ENCODE measurements at regions not wholly inside any gene's neighbourhood (a gene's known extent, or its start where the extent isn't known, plus 50 kb on each side); places are given as distances from the start of the nearest gene placed in this dataset.
"Not testable (repeated sequence)": the region's sequence is repeated elsewhere in the genome, so short reads cannot be mapped to it uniquely, and the experiment has no call there.

GRCh38 chr15:21357056-21357455 is 83.2 kb downstream of the POTEB3 start:
- not testable (repeated sequence) for H3K27ac Mint-ChIP-seq; H3K36me3 Mint-ChIP-seq; H3K4me1 Mint-ChIP-seq (ENCODE audit: low read depth); H3K27me3 Mint-ChIP-seq; H3K4me3 Mint-ChIP-seq; H3K9me3 Mint-ChIP-seq (ENCODE audit: low read depth)

DNA sequence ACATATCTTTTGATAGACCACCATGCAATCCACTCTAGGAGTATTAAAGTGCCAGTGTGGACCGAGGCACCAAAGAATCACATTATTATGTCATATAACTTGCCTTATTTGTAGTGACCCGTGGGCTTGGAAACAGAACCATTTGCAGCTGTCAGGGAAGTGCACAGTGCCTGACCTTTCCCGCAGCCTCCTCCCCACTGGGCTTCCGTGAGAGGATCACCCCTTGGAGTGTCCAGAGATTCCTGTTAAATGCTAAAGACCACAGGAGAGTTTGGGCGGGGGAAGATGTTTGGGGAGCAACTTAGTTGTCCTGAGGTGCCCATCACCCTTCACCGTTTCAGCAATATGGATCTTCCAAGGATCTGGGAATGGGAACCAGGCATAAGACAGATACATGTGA is 84.4 kb downstream of the POTEB3 start:
- not testable (repeated sequence) for H3K27ac Mint-ChIP-seq; H3K27me3 Mint-ChIP-seq; H3K4me1 Mint-ChIP-seq (ENCODE audit: low read depth); H3K36me3 Mint-ChIP-seq; H3K4me3 Mint-ChIP-seq; H3K9me3 Mint-ChIP-seq (ENCODE audit: low read depth)

- H3K27ac Mint-ChIP-seq; H3K27me3 Mint-ChIP-seq; H3K4me1 Mint-ChIP-seq (ENCODE audit: low read depth); H3K4me3 Mint-ChIP-seq; H3K36me3 Mint-ChIP-seq; H3K9me3 Mint-ChIP-seq (ENCODE audit: low read depth): not testable (repeated sequence)
These were observed 85.7 kb downstream of the POTEB3 start for GRCh38 chr15:21354597-21354996.

GRCh38 chr15:21352670-21353318 is 87.5 kb downstream of the POTEB3 start:
- H3K4me3 Mint-ChIP-seq; H3K9me3 Mint-ChIP-seq (ENCODE audit: low read depth); H3K36me3 Mint-ChIP-seq; H3K27me3 Mint-ChIP-seq; H3K4me1 Mint-ChIP-seq (ENCODE audit: low read depth); H3K27ac Mint-ChIP-seq: not testable (repeated sequence)

DNA sequence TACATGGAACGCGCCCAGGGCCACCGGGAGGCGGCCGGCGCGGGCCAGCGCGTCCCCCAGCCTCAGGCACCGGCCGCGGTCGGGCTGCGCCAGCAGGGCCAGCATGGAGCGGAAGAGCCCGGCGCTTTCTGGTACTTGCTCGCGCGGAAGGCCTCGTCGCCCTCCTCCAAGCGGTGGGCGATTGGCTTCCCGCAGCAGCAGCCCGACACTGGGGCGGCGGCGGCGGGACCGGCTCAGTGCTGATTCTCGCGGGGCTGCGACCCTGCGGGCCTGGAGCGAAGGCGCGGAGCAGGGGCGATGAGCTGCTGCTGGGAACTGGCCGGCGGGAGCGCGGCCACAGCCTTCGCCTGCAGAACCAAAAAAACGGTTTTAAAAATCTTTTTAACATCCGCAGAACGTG is 95.3 kb downstream of the POTEB3 start:
- H3K4me3 Mint-ChIP-seq; H3K4me1 Mint-ChIP-seq (ENCODE audit: low read depth); H3K27ac Mint-ChIP-seq; H3K9me3 Mint-ChIP-seq (ENCODE audit: low read depth); H3K36me3 Mint-ChIP-seq; H3K27me3 Mint-ChIP-seq: not testable (repeated sequence)

GRCh38 chr15:21344500-21344899 is 95.8 kb downstream of the POTEB3 start:
- H3K9me3 Mint-ChIP-seq (ENCODE audit: low read depth); H3K27me3 Mint-ChIP-seq; H3K36me3 Mint-ChIP-seq; H3K27ac Mint-ChIP-seq; H3K4me1 Mint-ChIP-seq (ENCODE audit: low read depth); H3K4me3 Mint-ChIP-seq: not testable (repeated sequence)

GRCh38 chr15:21337028-21337427 is 103.3 kb downstream of the POTEB3 start:
- H3K27me3 Mint-ChIP-seq; H3K4me3 Mint-ChIP-seq; H3K4me1 Mint-ChIP-seq (ENCODE audit: low read depth); H3K9me3 Mint-ChIP-seq (ENCODE audit: low read depth); H3K27ac Mint-ChIP-seq; H3K36me3 Mint-ChIP-seq: not testable (repeated sequence)

DNA sequence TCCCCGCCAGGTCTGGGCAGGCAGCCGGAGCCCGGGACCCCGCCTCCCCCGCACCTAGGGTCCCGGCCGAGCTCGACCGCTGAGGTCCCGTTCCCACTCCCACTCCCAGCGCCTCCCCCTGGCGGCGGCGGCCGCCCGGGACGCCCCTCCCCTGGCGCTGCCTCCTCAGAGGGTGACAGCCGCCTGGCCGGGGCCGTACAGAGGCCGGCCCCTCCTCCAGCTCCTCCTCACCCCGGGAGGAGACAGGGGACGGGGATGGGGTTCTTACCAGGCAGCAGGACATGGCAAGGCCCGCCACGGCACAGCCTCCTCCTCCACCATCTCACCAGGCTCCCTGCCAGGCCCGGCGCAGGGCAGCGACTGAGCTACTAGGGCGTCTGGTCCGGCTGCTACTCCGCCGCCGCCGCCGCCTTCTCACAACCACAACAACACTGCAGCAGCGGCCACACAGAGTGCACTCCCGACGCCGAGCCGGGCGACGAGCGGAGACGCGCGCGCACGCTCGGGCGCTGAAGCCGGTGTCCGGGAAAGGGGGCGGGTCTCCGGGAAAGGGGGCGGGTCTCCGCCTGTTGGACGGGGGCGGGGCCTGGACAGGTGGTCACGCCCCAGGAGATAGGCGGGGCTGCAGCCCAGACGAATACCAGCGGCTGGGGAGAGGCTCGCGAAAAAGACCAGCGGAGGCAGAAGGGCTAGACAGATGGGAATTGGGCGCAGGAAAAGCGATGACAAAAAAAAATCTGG is 115.4 kb downstream of the POTEB3 start:
- H3K27me3 Mint-ChIP-seq; H3K36me3 Mint-ChIP-seq; H3K27ac Mint-ChIP-seq; H3K4me1 Mint-ChIP-seq (ENCODE audit: low read depth); H3K9me3 Mint-ChIP-seq (ENCODE audit: low read depth): not testable (repeated sequence)
- H3K4me3 Mint-ChIP-seq = peak overlapping the region; percentile 73

DNA sequence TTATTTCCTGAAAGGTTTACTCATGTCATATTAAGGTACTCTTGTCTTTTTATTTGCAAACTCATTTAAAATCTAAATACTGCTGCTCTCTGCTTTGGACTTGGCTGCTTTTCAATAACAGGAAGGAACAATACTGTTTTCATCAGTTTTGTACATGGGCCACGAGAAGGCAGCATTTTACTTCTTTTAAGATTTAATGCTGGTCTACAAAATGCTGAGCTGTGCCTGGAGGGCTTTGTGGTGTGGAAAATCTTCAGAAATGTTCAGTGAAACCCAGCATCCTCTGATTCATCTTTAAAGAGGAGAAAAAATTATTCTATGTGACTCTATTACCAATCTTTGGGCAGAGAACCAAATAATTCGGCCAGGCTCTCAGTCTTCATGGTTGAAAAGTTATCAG is 155.9 kb downstream of the POTEB3 start:
- not testable (repeated sequence) for H3K4me1 Mint-ChIP-seq (ENCODE audit: low read depth); H3K36me3 Mint-ChIP-seq; H3K27me3 Mint-ChIP-seq; H3K27ac Mint-ChIP-seq; H3K9me3 Mint-ChIP-seq (ENCODE audit: low read depth); H3K4me3 Mint-ChIP-seq

GRCh38 chr15:21283210-21283609 is 157.1 kb downstream of the POTEB3 start:
- not testable (repeated sequence) for H3K4me1 Mint-ChIP-seq (ENCODE audit: low read depth); H3K4me3 Mint-ChIP-seq; H3K9me3 Mint-ChIP-seq (ENCODE audit: low read depth); H3K36me3 Mint-ChIP-seq; H3K27ac Mint-ChIP-seq; H3K27me3 Mint-ChIP-seq

DNA sequence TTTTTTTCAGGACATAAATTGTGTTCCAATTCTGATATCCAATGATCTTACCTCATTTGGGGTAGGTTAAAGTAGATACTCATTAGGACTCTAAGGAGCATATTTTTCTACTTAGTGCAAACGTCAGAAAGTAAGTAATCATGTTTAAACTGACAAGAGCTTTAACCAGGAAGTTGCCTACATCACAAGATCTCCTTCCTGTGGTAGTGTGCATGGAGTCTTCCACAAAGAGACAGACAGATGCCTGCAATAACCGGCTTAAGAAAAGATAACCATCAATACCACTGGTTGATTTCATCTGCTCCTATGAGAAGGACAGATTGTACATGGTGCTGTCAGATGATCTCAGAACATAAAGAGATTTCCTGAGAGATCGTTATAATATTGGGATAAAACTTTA is 160.0 kb downstream of the POTEB3 start:
- not testable (repeated sequence) for H3K27ac Mint-ChIP-seq; H3K4me1 Mint-ChIP-seq (ENCODE audit: low read depth); H3K36me3 Mint-ChIP-seq

DNA sequence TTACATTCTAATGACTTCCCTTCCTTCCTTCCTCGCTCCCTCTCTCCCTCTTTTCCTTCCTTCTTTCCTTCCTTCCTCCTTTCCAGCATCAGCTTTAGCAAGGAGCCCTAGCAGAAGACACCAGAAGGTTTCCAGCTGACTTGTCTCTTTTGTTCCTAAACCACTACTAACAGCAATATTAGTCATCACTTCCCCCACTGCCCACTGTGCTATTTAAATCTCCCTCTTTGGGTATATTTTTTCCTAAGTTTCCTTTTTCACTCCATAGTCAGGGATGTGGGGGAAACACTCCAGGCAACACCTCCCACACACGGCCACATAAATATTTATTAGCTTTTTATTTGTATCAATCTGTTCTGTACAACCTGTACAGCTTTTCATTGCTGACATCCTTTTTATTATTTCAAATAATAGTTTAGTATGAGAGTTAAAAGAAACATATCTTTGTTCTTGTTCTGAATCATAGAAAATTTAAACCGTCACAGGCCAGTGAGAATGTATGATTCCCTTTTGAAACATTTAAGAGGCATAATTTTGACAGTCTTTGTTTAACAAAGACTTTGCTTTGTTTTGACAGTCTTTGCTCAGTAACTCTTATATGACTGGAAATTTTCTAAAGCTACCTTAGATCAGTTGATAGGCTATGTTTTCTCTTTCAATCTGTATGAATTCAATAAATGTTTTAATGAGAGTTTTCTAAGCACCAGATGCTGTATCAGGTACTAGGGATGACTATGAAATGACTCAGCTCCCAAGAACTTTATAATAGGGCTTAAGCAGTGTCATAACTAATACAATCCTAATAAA is 167.9 kb downstream of the POTEB3 start:
- H3K4me1 Mint-ChIP-seq (ENCODE audit: low read depth); H3K27ac Mint-ChIP-seq; H3K36me3 Mint-ChIP-seq; H3K9me3 Mint-ChIP-seq (ENCODE audit: low read depth); H3K27me3 Mint-ChIP-seq; H3K4me3 Mint-ChIP-seq: not testable (repeated sequence)

More for the DNA sequence above, 160.0 kb downstream of the POTEB3 start:
- H3K27me3 Mint-ChIP-seq; H3K9me3 Mint-ChIP-seq (ENCODE audit: low read depth); H3K4me3 Mint-ChIP-seq: not testable (repeated sequence)

DNA sequence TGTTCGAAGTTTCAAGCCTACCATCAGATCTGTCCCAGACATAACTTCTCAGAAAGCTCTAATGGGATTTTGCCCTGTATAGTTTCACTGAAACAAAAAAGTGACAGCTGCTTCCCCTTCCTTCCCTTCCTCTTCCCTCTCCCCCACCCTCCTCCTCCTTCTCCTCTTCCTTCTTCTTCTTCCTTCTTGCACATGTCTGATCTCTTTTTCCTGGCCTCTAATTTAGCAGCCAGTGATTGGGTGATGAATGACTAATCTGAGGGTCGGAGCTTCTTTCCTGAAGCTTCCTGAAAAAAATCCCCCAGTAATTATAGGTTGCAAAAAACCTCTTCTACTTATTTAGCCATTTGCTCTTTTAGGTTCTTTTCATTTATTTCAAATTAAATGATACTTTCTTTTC is 168.7 kb downstream of the POTEB3 start:
- no peaks in the 10 kb centered on the region for H3K9me3 Mint-ChIP-seq (ENCODE audit: low read depth)
- H3K4me3 Mint-ChIP-seq = no peak overlapping the region
- H3K4me1 Mint-ChIP-seq (ENCODE audit: low read depth) = peaks cover 1% of the 10 kb centered on the region
- peaks cover 5% of the 10 kb centered on the region for H3K27me3 Mint-ChIP-seq
- no peaks in the 10 kb centered on the region for H3K36me3 Mint-ChIP-seq
- H3K27ac Mint-ChIP-seq = no peak overlapping the region

GRCh38 chr15:21270474-21270873 is 169.8 kb downstream of the POTEB3 start:
- Mint-ChIP-seq H3K27ac (no peak overlapping the region), H3K36me3 (no peaks in the 10 kb centered on the region)

DNA sequence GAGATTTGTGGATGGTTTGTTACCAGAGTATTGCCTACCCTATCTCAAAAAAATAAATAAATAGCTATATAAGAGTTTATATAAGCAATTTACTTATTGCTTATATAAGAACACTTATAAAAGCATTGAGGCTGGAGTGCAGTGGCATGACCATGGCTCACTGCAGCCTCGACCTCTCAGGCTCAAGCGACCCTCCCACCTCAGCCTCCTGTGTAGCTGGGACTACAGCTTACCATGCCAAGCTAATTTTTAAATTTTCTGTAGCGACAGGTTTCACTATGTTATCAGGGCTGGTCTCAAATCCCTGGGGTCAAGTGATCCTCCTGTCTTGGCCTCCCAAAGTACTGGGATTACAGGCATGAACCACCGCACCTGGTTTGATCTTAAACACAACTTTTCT is 170.6 kb downstream of the POTEB3 start:
- not testable (repeated sequence) for H3K27ac Mint-ChIP-seq; H3K36me3 Mint-ChIP-seq; H3K9me3 Mint-ChIP-seq (ENCODE audit: low read depth); H3K4me1 Mint-ChIP-seq (ENCODE audit: low read depth); H3K4me3 Mint-ChIP-seq; H3K27me3 Mint-ChIP-seq

More at GRCh38 chr15:21270474-21270873, 169.8 kb downstream of the POTEB3 start:
- H3K27me3 Mint-ChIP-seq = peaks cover 5% of the 10 kb centered on the region
- peaks cover 1% of the 10 kb centered on the region for H3K4me1 Mint-ChIP-seq (ENCODE audit: low read depth)
- H3K9me3 Mint-ChIP-seq (ENCODE audit: low read depth) = no peaks in the 10 kb centered on the region
- H3K4me3 Mint-ChIP-seq = no peak overlapping the region

GRCh38 chr15:21269121-21269520 is 171.2 kb downstream of the POTEB3 start:
- no peaks in the 10 kb centered on the region for H3K36me3 Mint-ChIP-seq
- peaks cover 5% of the 10 kb centered on the region for H3K27me3 Mint-ChIP-seq
- no peaks in the 10 kb centered on the region for H3K9me3 Mint-ChIP-seq (ENCODE audit: low read depth)
- H3K27ac Mint-ChIP-seq = no peak overlapping the region
- H3K4me1 Mint-ChIP-seq (ENCODE audit: low read depth) = peaks cover 1% of the 10 kb centered on the region
- no peak overlapping the region for H3K4me3 Mint-ChIP-seq
